ENCODE measurements at regions not wholly inside any gene's neighbourhood (a gene's known extent, or its start where the extent isn't known, plus 50 kb on each side); places are given as distances from the start of the nearest gene placed in this dataset.

- CTCF ChIA-PET: interaction anchor here (0.7 kb wide), 1 partner anchor 190 kb away, joined by 3 read pairs; no protein-coding TSS in a partner anchor
- Mint-ChIP-seq H3K27ac (ENCODE audit: low read depth, unreplicated experiment) (no peak overlapping the region), H3K36me3 (ENCODE audit: insufficient read depth, unreplicated experiment) (no peaks in the 10 kb centered on the region), H3K4me3 (ENCODE audit: unreplicated experiment) (no peak overlapping the region), H3K4me1 (ENCODE audit: insufficient read depth, unreplicated experiment) (no peaks in the 10 kb centered on the region), H3K9me3 (ENCODE audit: unreplicated experiment) (no peaks in the 10 kb centered on the region), H3K27me3 (ENCODE audit: insufficient read depth, unreplicated experiment) (no peaks in the 10 kb centered on the region)
- TF ChIP-seq, protein P1, sequence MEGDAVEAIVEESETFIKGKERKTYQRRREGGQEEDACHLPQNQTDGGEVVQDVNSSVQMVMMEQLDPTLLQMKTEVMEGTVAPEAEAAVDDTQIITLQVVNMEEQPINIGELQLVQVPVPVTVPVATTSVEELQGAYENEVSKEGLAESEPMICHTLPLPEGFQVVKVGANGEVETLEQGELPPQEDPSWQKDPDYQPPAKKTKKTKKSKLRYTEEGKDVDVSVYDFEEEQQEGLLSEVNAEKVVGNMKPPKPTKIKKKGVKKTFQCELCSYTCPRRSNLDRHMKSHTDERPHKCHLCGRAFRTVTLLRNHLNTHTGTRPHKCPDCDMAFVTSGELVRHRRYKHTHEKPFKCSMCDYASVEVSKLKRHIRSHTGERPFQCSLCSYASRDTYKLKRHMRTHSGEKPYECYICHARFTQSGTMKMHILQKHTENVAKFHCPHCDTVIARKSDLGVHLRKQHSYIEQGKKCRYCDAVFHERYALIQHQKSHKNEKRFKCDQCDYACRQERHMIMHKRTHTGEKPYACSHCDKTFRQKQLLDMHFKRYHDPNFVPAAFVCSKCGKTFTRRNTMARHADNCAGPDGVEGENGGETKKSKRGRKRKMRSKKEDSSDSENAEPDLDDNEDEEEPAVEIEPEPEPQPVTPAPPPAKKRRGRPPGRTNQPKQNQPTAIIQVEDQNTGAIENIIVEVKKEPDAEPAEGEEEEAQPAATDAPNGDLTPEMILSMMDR (IDR thresholded peaks at IDR 0.05; ENCODE audit: unreplicated experiment): no peak
- BruUV-seq (replicated peaks): no TSS peak
- intact Hi-C loops (cut with micrococcal nuclease): no loop called here
- DNase-seq (ENCODE audit: unreplicated experiment): no peak
- POLR2A ChIA-PET: interaction anchor here (0.9 kb wide), 1 partner anchor 11 kb away, joined by 3 read pairs; no protein-coding TSS in a partner anchor
Observed at GRCh38 chr2:19739256-19739655, 162.5 kb downstream of the TTC32 start.

DNA sequence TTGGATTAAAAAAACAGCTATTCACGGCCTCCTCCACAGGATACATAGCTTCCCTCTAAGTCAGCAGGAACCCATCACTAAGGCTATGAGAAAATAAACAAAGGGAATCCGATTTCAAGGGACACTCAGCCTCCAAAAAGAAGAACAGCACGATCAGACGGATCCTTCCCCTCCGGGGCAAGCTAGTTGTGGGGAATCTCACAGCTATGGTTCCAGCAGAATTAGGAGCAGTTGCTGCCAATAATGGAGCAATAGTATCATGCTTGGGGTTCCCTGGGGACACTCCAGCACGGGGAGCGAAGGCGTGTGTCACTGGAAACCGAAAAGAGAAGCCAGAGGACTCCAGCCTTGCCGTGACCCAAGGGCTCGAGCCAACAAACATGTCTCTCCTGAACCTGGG lies 163.1 kb downstream of the TTC32 start:
- no TSS peak for BruUV-seq (replicated peaks)
- Mint-ChIP-seq H3K27me3 (ENCODE audit: insufficient read depth, unreplicated experiment) (no peaks in the 10 kb centered on the region), H3K9me3 (ENCODE audit: unreplicated experiment) (no peaks in the 10 kb centered on the region), H3K27ac (ENCODE audit: low read depth, unreplicated experiment) (no peak overlapping the region), H3K4me3 (ENCODE audit: unreplicated experiment) (no peak overlapping the region), H3K4me1 (ENCODE audit: insufficient read depth, unreplicated experiment) (no peaks in the 10 kb centered on the region), H3K36me3 (ENCODE audit: insufficient read depth, unreplicated experiment) (no peaks in the 10 kb centered on the region)
- DNase-seq (ENCODE audit: unreplicated experiment): no peak
- intact Hi-C loops (cut with micrococcal nuclease): no loop called here
- ChIA-PET CTCF (interaction anchor here (0.6 to 0.7 kb wide), 2 partner anchors 78 to 190 kb away, joined by 3 to 4 read pairs; no protein-coding TSS in a partner anchor), POLR2A (interaction anchor here (0.9 kb wide), 1 partner anchor 11 kb away, joined by 3 read pairs; no protein-coding TSS in a partner anchor)
- TF ChIP-seq, protein P1 (IDR thresholded peaks at IDR 0.05; ENCODE audit: unreplicated experiment): no peak

DNA sequence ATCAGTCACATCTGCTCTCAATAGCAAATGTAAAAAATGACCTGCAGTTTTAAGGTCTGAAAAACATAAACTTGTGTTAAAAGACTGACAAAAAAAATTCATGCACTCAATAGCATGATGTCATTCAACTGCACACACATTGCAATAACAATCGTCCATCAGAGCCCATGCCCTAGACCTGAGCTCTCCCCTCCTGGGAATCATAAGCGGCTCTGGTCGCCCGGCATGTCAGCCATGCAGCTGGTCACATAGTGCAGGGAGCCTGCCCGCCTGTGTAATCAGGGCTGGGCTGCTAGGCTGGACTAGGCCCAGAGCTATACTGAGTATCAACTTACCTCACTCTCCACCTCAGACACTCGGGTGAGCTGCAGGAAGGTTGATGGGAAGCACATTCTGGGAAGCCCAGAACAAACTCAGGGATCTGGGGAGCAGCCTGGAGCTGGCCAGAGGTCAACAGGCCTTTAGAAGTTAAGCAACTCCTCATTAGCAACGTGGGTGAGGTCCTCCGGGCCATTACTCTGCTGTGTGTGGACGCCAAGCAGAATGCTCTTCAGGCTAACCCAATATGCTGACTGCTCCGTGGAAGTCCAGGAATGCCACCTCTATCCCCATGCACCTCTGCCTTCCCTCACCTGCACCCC lies 165.5 kb downstream of the TTC32 start:
- H3K4me3 Mint-ChIP-seq (ENCODE audit: unreplicated experiment): no peak overlapping the region
- H3K4me1 Mint-ChIP-seq (ENCODE audit: insufficient read depth, unreplicated experiment): no peaks in the 10 kb centered on the region
- ChIA-PET CTCF (interaction anchor here (0.6 kb wide), 1 partner anchor 354 kb away, joined by 3 read pairs; no protein-coding TSS in a partner anchor), POLR2A (no interaction called here)
- BruUV-seq (replicated peaks): no TSS peak
- TF ChIP-seq, protein P1 (IDR thresholded peaks at IDR 0.05; ENCODE audit: unreplicated experiment): no peak
- DNase-seq (ENCODE audit: unreplicated experiment): no peak
- no peaks in the 10 kb centered on the region for H3K9me3 Mint-ChIP-seq (ENCODE audit: unreplicated experiment)
- no peaks in the 10 kb centered on the region for H3K27me3 Mint-ChIP-seq (ENCODE audit: insufficient read depth, unreplicated experiment)
- no peaks in the 10 kb centered on the region for H3K36me3 Mint-ChIP-seq (ENCODE audit: insufficient read depth, unreplicated experiment)
- intact Hi-C loops (cut with micrococcal nuclease): no loop called here
- H3K27ac Mint-ChIP-seq (ENCODE audit: low read depth, unreplicated experiment): no peak overlapping the region

DNA sequence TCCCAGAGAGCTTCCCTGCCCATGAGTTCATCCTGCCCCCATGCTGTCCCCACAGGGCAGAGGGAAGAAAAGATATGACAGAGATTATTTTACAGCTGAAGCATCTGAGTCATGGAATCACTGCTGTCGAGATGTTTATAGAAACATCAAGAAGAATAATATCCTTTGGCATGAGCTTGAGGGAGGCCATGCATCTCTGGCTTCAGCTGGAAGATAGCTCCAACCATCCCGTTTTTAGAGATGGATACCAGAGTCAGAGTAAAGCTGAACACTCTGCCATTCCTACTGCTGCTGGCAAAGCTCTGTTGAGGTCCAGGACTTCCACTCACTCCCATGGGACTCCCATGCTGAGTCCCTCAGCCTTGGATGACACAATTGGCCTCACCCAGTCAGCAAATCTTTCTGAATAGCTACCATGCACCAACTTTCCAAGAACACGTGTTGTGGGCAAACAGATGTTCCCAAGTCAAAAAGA lies 167.8 kb downstream of the TTC32 start:
- intact Hi-C loops (cut with micrococcal nuclease): no loop called here
- DNase-seq (ENCODE audit: unreplicated experiment): no peak
- POLR2A ChIA-PET: interaction anchor here (0.7 kb wide), 1 partner anchor 21 kb away, joined by 3 read pairs; no protein-coding TSS in a partner anchor

More for the DNA sequence above, 167.8 kb downstream of the TTC32 start:
- no peaks in the 10 kb centered on the region for H3K27me3 Mint-ChIP-seq (ENCODE audit: insufficient read depth, unreplicated experiment)
- no peaks in the 10 kb centered on the region for H3K4me1 Mint-ChIP-seq (ENCODE audit: insufficient read depth, unreplicated experiment)
- H3K27ac Mint-ChIP-seq (ENCODE audit: low read depth, unreplicated experiment): no peak overlapping the region
- CTCF ChIA-PET: interaction anchor here (1.4 kb wide), 1 partner anchor 38 kb away, joined by 3 read pairs; no protein-coding TSS in a partner anchor
- no TSS peak for BruUV-seq (replicated peaks)
- H3K4me3 Mint-ChIP-seq (ENCODE audit: unreplicated experiment): no peak overlapping the region
- H3K36me3 Mint-ChIP-seq (ENCODE audit: insufficient read depth, unreplicated experiment): no peaks in the 10 kb centered on the region
- TF ChIP-seq, protein P1 (IDR thresholded peaks at IDR 0.05; ENCODE audit: unreplicated experiment): no peak
- H3K9me3 Mint-ChIP-seq (ENCODE audit: unreplicated experiment): no peaks in the 10 kb centered on the region
